ENCODE measurements at regions not wholly inside any gene's neighbourhood (a gene's known extent, or its start where the extent isn't known, plus 50 kb on each side); places are given as distances from the start of the nearest gene placed in this dataset.

- TF ChIP-seq RELB (IDR thresholded peaks at IDR 0.05; ENCODE audit: low read depth) (no peak), CTCF (IDR thresholded peaks at IDR 0.05 in 2 of 3, conservative IDR thresholded peaks at IDR 0.05 in 1 of 3; ENCODE audit: control insufficient read depth in 2 of 3, extremely low read depth in 1 of 3, insufficient read depth in 1 of 3, low read depth in 3 of 3, low read length in 3 of 3) (no peak), ESRRA (IDR thresholded peaks at IDR 0.05; ENCODE audit: low read length) (no peak), ZNF274 (IDR thresholded peaks at IDR 0.05; ENCODE audit: insufficient read depth, insufficient read length) (no peak), GATAD2B (conservative IDR thresholded peaks at IDR 0.05; ENCODE audit: low read depth) (no peak)
These were observed 139.9 kb upstream of the PKN2 start for GRCh38 chr1:88544195-88544594.

All from GM12878 (cell line).